HG02840 (cell line): ENCODE measurements at regions not wholly inside any gene's neighbourhood (a gene's known extent, or its start where the extent isn't known, plus 50 kb on each side); places are given as distances from the start of the nearest gene placed in this dataset.

ENCODE experiments used
- ATAC-seq: cut with Tn5 transposase; IDR thresholded peaks from one replicate; pipeline ENCODE4 v1.9.1; 2021; ENCODE audit warnings: mild to moderate bottlenecking, moderate library complexity, moderate number of reproducible peaks; ENCODE audit not compliant: unreplicated experiment, low FRiP score

DNA sequence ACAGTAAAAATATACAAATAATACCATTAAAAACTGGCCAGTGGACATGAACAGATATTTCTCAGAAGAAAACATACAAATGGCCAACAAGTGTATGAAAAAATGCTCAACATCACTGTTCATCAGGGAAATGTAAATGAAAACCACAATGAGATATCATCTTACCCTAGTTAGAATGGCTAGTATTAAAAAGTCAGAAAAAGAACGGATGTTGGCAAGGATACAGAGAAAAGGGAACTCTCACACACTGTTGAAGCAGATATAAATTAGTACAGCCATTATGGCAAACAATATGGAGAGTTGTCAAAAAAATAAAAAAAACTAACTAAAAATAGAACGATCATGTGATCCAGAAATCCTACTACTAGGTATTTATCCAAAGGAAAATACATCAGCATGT lies 222.7 kb upstream of the NAALADL2 start:
- no peak for ATAC-seq

DNA sequence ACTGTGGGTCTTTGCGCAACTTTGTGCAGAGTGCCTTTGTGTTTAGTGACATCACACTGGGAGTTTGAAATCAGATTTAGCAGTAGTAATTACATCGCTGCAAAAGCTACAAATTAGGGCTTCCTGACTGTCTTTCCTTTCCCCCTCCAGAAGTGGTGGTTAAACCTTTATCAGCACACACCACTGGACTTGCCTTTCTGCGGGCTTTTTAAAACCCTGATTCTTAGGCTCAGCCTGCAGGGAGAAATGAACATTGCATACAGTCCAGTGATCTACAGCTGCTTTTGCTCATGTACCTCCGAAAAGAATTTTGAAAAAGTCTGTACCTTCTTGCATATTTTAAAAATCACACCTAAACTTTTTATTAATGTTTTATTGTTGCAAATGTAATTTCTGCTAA lies 219.7 kb upstream of the NAALADL2 start:
- ATAC-seq = no peak

DNA sequence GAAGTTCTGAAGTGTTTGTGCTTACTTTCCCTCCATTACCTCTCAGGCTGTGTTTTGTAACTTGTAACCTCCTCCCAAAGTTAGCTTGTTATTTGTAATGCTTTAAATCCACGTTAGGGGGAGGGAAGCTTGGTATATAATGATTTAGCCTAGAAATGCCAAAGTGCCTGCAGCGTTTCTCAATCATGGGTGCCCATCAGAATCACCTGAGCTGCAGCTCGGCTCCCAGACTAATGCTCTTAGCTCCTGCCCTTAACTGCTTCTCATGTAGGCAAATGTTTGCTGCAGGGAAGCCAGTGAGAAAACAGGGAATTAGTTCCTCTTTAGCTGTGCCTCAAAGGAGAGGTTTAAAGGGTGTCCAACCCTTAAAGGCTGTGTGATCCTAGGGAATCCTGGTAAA lies 219.2 kb upstream of the NAALADL2 start:
- ATAC-seq = no peak

DNA sequence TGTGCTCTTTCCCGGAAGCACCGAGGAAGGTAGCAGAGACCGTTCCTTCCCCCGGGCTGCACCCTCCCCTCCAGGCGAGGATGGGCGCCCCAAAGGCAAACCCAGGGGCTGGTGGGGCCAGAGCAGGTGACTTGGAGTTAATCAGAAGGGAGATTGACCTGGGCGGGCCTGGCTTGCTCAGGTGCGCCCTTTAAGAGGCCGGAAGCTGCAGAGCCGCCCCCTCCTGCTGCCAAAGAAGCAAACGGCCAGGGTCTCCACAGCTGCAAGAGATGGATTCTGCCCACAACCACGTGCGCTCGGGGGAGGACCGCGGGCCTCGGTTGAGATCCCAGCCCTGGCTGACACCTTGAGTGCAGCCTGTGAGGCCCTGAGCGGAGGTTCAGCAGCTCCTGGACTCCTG lies 218.2 kb upstream of the NAALADL2 start:
- ATAC-seq = no peak

DNA sequence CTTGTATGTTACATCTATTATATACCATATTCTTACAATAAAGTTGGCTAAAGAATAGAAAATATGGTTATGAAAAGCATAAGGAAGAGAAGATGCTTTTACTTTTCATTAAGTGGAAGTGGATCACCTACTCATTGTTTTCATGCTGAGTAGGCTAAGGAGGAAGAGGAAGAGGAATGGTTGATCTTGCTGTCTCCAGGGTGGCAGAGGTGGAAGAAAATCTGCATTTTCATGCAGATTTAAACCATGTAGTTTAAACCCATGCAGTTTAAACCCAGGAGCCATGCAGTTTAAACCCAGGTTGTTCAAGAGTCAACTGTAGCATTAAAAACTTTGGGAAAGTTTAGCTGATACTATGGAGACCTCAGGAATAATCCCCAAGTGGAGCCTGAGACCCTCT lies 214.8 kb upstream of the NAALADL2 start:
- ATAC-seq = no peak

DNA sequence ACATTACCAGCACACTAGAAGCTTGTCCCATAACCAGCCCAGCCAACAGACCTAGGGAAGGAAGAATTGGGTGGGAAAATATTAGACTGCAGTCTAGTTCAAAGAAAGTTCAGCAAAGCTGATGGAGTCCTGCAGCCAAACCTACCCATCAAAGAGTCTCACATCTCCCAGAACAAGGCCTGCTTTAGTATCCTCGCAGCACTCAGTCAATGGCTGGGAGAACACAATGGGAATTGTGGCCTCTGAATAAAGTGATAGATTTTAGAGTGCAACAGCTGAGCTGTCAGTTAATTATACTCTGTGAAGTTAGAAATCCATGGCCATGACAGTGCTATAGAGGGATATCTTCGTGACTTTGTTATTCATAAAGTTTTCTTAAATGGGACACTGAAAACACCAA lies 207.2 kb upstream of the NAALADL2 start:
- no peak for ATAC-seq

DNA sequence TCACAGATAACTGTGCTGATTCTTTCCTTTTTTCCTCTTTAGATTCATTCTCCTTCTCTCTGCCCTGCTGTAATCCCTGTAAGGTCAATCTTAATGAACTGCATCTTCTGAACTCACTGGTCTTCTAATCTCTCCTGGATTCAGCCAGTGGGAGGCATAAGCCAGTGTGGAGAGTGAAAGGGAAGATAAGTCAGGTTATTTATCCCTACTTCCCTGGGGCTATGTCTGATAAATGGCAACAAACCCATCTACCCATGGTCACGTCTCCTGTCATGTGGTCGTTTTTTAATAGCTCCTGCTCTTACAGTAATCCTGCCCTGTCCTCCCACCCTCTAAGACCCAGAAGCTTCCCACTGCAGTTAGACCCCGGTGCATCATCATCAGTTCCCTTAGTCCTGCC lies 199.6 kb upstream of the NAALADL2 start:
- no peak for ATAC-seq

DNA sequence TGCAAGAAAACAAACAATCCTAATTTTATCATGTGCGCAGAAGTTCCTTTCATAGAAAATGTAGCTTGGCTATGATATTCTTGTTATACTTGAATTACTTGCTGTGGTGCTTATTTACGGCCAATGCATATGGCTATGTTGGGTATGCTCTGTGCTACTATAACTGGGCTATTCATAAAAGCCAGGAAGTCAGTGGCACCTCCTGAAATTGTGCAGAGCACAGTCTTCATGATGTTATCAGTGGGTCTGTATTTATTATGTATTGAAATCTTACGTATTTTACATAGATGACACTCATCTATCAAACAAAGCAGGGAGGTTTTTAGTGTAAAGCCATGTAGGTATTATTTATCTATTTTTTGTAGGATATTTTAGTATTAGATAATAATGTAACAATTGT lies 196.5 kb upstream of the NAALADL2 start:
- no peak for ATAC-seq

DNA sequence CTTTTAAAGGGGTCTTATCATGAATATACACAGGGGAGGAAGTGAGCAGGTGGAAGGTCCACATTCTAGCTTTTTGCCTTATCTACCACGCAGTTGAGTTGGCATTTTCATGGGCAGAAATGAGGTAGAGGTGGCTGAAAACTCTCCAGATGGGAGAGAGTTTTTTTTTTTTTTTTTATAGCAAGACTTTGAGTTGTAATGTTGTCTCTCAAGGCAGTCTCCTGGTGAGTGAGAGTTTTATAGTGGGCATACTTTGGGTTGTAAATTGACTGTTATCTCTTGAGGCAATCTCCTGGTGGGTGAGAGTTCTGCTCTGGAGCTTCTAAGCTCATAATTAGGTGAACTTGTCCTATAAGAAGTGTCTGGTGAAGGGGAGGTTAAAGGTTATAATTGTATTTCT lies 191.7 kb upstream of the NAALADL2 start:
- ATAC-seq = no peak

DNA sequence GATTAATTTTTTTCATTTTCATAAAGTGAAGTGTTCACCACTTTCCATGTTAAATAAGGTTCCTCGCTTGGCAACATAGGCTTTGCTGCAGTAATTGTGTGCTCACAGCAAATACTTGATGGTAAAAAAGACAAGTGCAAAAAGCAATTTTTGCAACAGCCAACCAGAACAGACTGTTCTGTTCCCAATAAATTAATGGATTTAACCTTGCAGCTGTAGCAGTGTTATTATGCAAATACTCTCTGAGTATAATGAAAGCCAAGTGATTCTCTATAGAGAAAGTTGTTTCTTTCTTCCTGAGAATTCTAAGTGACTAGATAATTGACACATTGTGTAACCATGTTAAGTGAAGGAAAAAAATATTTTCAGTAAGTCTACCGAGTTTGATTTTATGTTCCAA lies 183.7 kb upstream of the NAALADL2 start:
- no peak for ATAC-seq

DNA sequence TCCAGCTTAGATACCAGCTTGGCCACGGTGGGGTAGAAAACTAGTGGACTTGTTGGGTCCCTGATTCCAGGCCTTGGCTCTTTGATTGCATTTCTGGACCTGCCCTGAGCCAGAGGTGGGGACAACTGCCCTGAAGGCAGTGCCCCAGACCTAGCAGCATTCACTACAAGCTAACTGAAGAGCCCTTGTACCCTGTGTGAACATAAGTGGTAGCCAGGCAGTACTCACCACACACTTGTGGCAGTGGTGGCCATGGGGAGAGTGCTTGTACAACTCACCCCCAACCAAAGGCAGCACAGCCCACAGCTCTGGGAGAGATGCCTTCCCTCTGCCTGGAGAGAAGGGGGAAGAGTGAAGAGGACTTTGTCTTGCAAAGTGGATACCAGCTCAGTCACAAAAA lies 177.3 kb upstream of the NAALADL2 start:
- no peak for ATAC-seq

DNA sequence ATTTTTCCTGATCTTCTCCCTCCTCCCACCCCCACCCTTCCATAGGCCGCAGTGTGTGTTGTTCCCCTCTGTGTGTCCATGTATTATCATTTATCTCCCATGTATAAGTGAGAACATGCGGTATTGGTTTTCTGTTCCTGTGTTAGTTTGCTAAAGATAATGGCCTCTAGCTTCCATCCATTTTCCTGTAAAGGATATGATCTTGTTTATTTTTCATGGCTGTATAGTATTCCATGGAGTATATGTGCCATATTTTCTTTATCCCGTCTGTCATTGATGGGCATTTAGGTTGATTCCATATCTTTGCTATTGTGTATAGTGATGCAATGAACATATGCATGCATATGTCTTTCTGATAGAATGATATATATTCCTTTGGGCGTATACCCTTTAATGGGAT lies 173.3 kb upstream of the NAALADL2 start:
- ATAC-seq = no peak

DNA sequence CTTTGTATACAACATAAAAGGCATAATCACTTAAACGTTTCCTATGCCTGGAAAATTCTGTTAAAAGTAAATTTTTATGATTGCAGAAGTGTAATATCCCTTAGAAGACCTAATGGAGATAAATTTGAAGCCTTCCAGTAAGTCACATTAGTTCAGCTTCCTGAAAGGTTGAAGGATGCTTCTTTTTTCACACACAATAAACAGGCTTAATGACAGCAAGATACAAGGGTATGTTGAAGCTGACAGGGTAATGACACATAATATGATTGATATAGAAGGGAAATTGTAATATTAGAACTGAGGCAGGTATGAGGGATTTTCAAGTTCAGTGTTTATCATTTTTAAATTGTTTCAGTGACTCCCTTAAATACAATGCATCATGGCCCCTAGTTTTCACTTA lies 161.8 kb upstream of the NAALADL2 start:
- no peak for ATAC-seq

DNA sequence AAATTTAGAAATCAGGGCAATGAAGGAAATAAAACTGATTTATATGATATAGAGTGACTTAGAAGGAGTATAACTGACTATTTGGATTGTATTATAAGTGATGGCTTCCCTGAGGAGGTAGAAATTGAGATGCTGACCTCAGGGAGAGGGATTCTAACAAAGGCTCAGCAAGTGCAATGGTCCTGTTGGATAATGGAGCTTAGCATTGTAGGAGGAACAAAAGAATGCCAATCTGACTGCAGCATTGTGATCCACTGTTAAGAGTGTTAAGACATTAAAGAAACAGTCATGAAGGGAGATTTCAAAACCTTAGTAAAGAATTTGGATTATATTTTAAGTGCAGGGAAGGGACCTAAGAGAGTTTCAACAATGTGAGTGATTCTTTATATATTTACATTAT lies 158.4 kb upstream of the NAALADL2 start:
- ATAC-seq = no peak

DNA sequence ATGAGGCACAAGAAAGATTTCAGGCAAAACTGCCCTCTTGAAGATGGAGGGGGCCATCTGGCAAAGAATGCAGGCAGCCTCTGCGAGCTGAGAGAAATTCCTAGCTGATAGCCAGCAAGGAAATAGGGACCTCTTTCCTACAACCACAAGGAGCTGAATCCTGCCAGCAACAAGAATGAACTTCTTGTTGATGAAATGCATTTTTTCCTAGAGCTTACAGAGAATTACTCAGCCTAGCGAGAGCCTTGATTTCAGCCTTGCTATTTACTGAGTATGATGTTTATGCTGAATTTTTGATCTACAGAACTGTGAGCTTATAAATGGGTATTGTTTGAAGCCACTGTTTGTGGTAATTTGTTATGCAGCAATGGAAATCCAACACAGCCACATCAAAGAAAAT lies 148.5 kb upstream of the NAALADL2 start:
- ATAC-seq = no peak

DNA sequence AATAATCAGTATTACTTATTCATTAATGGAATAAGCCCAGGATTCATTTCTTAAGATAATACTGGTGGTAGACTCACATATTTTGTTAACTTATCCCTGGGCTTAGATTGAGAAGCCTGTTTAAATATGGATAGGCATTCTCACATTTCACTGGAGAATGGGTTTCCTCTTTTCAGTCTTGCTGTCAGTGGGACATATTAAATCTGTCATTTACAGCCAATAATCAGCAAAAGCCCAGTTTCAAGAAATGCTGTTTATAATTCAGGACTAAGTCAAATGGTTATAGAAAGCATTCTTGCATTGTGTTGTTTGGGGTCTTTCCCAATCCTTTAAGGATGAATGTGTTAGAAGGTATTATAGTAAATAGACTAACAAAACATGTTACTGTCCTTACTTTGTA lies 143.7 kb upstream of the NAALADL2 start:
- no peak for ATAC-seq

DNA sequence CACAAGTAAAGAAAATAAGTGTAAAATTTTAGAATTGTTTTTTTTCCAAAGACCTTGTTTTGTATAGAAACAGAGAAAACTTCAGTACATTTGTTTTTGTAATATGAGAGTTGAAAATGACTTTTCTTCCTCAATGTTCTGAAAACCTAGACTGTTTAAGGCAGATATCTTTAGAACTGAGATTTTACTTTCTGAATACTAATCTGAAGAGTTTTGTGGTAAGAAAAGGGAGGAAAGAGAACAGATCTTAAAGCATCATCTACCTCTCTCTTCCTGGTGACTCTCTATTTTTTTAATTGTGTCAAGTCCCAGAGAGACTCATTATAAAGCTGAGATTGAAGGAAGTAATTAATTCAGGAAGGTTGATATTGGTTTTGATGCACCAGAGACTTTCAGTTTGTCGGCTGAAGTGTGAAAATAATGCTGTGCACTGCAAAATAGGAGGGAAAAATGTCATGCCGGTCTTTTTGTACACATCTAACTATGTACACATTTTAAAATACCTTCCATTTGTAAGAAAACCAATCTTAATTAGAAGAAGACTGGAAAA lies 142.1 kb upstream of the NAALADL2 start:
- ATAC-seq = no peak

DNA sequence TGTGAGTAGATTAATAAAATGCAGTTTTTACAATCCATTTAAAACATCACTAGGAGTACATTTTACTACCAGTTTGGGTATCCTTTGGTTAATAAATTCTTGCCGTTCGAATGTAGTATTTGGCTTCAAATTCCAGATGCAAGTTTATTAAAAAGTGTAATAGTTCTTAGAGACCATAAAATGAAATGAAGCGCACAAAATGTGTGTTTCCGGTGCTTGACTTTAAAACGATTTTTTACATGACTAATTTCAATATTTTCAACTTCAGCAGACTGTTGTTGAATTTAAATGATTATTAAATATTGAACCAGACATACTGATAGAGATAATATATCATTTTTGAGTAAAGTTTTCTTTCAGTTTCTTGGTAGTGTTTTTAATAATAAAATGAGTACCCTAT lies 138.4 kb upstream of the NAALADL2 start:
- ATAC-seq = no peak

DNA sequence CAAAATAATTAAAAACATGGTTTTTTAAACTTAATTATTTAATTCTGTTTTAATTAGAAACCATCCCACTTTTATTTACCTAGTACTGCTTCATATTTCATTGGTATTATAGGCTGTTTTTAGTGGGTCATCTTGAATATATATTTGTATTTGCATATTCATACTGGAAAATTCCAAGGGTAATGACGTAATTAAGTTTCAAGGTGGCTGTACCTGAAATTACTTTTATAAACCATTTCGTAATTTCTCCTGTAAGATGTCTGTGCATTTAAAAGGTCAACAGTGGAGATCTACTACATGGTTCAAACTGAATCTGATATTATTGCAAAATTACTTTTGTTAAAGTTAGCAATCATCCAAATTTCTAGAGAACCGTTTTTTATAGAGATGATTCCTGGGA lies 133.8 kb upstream of the NAALADL2 start:
- ATAC-seq = no peak

DNA sequence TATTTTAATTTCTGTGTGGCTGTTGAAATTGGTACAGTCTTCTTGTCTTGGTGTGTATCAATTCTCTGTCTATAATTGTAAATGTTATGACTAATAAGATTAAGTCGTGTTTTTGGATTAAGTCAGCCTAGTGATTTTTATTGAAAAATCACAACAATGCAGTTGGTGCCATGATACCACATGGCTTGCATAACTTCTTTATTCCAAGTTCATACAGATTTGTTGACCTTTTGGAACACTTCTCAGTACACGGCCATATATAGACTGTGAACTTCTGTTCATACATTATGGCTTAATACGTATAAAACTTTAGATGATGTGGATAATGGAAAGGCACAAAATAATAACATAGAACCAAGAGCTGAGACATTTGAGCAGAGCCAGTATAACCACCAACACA lies 121.2 kb upstream of the NAALADL2 start:
- no peak for ATAC-seq

DNA sequence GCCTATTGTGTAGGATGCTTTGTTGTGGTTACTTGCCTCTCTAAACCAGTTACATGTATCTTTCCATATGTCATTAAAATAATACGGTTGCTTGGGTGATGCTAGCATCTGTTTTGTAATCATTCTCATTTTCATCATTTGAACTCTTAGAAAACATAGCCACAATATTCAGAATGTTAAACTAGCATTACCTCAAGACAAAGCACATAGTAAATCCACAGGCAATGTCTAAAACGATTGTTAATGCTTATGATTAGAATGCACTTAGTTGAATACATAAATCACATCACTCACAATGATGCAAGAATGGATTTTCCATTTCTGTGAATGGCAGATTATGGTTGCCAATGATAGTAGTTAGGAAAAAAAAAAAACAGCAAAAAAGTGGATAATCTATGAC lies 110.0 kb upstream of the NAALADL2 start:
- ATAC-seq = no peak

DNA sequence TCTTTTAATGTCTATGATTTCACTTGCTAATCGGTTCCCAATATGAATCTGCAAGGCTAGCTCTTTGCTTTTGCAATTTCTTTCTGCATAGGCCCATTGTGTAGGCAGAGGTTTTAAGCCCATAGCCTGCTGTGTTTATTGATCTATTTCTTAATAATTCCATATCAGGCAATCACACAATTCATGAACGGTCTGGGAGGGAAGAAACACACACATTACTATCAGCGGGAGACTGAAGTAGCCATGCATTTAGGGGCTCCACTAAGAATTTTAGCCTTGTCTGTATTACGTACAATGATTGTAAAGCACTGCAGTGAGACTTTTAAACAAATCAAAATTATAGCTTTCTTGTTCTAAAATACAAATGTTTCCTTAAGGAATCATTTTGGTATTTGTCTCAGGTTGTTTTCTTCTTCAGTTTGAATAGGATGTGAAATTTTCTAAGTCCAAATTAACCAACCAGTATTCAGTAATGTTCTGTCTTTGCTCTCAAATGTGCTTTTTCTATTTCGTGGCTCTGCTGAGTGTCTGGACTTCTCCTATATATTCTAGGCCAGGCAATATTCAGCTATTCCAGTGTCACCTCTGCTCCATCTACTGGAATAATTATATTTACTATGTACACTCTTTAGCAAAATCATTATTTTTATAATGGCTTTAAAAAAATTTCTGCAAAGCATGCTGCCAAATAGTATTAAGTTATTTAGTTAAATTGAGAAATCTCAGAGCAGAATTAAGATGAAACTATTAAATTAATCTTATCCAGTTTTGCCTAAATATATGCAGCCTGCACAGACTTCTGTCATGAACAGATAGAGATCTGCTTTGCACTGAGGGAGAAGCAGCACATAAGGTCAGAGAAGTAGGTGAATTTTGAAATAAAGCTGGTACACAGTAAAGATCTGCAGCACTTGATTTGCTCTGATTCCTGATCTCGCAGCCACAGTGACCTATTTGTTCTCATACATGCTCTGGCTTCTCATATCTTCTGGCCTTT lies 103.0 kb upstream of the NAALADL2 start:
- ATAC-seq = no peak
